ENCODE measurements at regions not wholly inside any gene's neighbourhood (a gene's known extent, or its start where the extent isn't known, plus 50 kb on each side); places are given as distances from the start of the nearest gene placed in this dataset.
"Not testable (repeated sequence)": the region's sequence is repeated elsewhere in the genome, so short reads cannot be mapped to it uniquely, and the experiment has no call there.

GRCh38 chr11:135019343-135019871, 607.4 kb upstream of the B3GAT1 start:
- no peak overlapping the region for H3K4me3 ChIP-seq (replicated peaks; ENCODE audit: low read depth, low read length)
- no peak for DNase-seq (ENCODE audit: extremely low read depth, low read depth)
- TF ChIP-seq CTCF (IDR thresholded peaks at IDR 0.05; ENCODE audit: low read depth, low read length, missing control alignments), result no peak

GRCh38 chr11:135017296-135017695, 605.3 kb upstream of the B3GAT1 start:
- H3K4me3 ChIP-seq (replicated peaks; ENCODE audit: low read depth, low read length), result no peak overlapping the region
- TF ChIP-seq CTCF (IDR thresholded peaks at IDR 0.05; ENCODE audit: low read depth, low read length, missing control alignments), result no peak
- no peak for DNase-seq (ENCODE audit: extremely low read depth, low read depth)

- H3K4me3 ChIP-seq (replicated peaks; ENCODE audit: low read depth, low read length), result no peak overlapping the region
- DNase-seq (ENCODE audit: extremely low read depth, low read depth), result no peak
- TF ChIP-seq CTCF (IDR thresholded peaks at IDR 0.05; ENCODE audit: low read depth, low read length, missing control alignments), result no peak
Measured at GRCh38 chr11:135015966-135016365, 603.9 kb upstream of the B3GAT1 start.

- H3K4me3 ChIP-seq (replicated peaks; ENCODE audit: low read depth, low read length); DNase-seq (ENCODE audit: extremely low read depth, low read depth): not testable (repeated sequence)
Measured at GRCh38 chr11:135011313-135011712, 599.3 kb upstream of the B3GAT1 start.

GRCh38 chr11:135009125-135009524, 597.1 kb upstream of the B3GAT1 start:
- no peak overlapping the region for H3K4me3 ChIP-seq (replicated peaks; ENCODE audit: low read depth, low read length)
- no peak for TF ChIP-seq CTCF (IDR thresholded peaks at IDR 0.05; ENCODE audit: low read depth, low read length, missing control alignments)
- no peak for DNase-seq (ENCODE audit: extremely low read depth, low read depth)

GRCh38 chr11:135008412-135008811, 596.4 kb upstream of the B3GAT1 start:
- no peak for DNase-seq (ENCODE audit: extremely low read depth, low read depth)
- no peak for TF ChIP-seq CTCF (IDR thresholded peaks at IDR 0.05; ENCODE audit: low read depth, low read length, missing control alignments)
- H3K4me3 ChIP-seq (replicated peaks; ENCODE audit: low read depth, low read length), result no peak overlapping the region

GRCh38 chr11:135008001-135008405, 596.0 kb upstream of the B3GAT1 start:
- no peak overlapping the region for H3K4me3 ChIP-seq (replicated peaks; ENCODE audit: low read depth, low read length)
- no peak for DNase-seq (ENCODE audit: extremely low read depth, low read depth)
- no peak for TF ChIP-seq CTCF (IDR thresholded peaks at IDR 0.05; ENCODE audit: low read depth, low read length, missing control alignments)

Measured in HFF-Myc (cell line).